Tibial artery (tissue), 4 donors: ENCODE measurements at regions not wholly inside any gene's neighbourhood (a gene's known extent, or its start where the extent isn't known, plus 50 kb on each side); places are given as distances from the start of the nearest gene placed in this dataset.

Source experiments
- DNase-seq, 2 donors: peaks; one replicate each; pipeline ENCODE4 v3.0.0-alpha.2; 2019
- H3K27ac ChIP-seq, 2 donors: fragments of 200-600 bp; sonication (generic) in 1 of 2; 1 replicate in 1 of 2; 2 replicates in 1 of 2; pipeline ENCODE4 v1.5.1; 2018 to 2019; ENCODE audit warnings: mild to moderate bottlenecking in 1 of 2
- H3K27me3 ChIP-seq, 2 donors: fragments of 200-600 bp; sonication (generic) in 1 of 2; one replicate each; pipeline versions ENCODE4 v1.5.1 to v1.6.0; 2016 to 2019
- H3K36me3 ChIP-seq, 3 donors: fragments of 200-600 bp; sonication (generic) in 2 of 3; one replicate each; pipeline ENCODE4 v1.5.1; 2016 to 2019; ENCODE audit warnings: mild to moderate bottlenecking in 2 of 3
- H3K4me1 ChIP-seq, 4 donors: fragments of 200-600 bp; sonication (generic) in 2 of 4; 1 replicate in 3 of 4; 2 replicates in 1 of 4; pipeline ENCODE4 v1.5.1; 2016 to 2019
- H3K4me3 ChIP-seq, 2 donors: fragments of 200-600 bp; sonication (generic) in 1 of 2; 1 replicate in 1 of 2; 2 replicates in 1 of 2; pipeline ENCODE4 v1.5.1; 2018 to 2019; ENCODE audit warnings: mild to moderate bottlenecking in 2 of 2
- H3K9me3 ChIP-seq, 3 donors: fragments of 200-600 bp; sonication (generic) in 1 of 3; one replicate each; pipeline ENCODE4 v1.5.1; 2016 to 2019
- intact Hi-C: fragments of 100-400 bp; cut with DNase I; formaldehyde crosslinking; loops from one replicate; pipeline ENCODE4 v1.15.0; 2023; ENCODE audit warnings: low total_unique reads
- TF ChIP-seq, protein P1 (sequence below), 2 experiments: fragments of 200-600 bp in 1 of 2; fragments of 450-650 bp in 1 of 2; IDR thresholded peaks; one replicate each; pipeline ENCODE4 v1.5.1; 2017 to 2019; ENCODE audit warnings: antibody characterized with exemption in 2 of 2, mild to moderate bottlenecking in 1 of 2, moderate library complexity in 1 of 2

DNA sequence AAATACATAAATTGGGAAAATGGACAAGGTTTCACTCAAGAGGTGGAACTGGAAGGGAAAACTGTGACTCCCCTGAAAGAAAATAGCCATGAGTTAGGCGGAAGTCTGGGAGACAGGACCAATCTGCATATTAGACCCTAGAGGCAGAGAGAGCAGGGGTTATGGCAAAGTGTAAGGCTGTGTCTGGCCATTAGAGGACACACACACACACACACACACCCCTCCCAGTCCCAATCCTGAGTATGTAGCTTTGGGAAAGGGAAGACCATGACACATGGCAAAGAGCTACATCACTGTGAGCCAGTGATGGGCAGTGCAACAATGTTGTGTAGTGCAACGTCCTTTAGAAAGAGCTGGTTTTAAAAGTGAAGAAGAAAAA, 479.9 kb upstream of the NXPH2 start:
- DNase-seq: no peak
- intact Hi-C loops: no loop called here
- H3K4me1 ChIP-seq: no peaks in the 10 kb centered on the region

DNA sequence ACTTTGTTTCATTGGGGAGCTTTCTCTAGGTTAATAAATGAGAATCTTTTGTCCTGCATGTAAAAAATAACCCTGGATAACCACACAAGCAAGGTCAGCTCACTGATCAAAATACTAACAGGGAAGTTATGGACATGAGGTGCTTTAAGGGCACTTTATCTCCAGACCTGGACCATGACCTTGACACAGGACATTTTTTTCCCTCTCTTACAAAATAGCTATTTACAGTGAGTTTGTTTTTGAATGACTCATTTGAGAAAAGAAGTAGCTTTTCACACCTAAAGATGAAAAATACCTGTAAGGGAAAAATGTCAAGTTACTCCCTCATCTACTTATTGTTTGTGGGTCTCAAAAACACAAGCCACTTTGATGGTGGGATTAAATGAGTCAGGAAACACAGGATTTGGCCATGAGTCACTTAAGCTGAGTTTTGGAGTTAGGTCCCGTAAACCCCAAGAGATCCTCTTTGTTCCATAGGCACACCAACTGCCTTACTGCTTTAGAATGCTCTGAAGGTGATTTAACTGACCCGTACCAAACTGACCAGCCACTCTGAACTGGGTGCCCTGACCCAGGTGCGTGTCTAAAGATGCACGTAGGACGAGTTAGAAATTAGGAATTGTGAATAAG, 479.3 kb upstream of the NXPH2 start:
- Histone ChIP-seq H3K36me3 (no peaks in the 10 kb centered on the region), H3K4me3 (no peak overlapping the region), H3K27me3 (no peaks in the 10 kb centered on the region), H3K9me3 (no peaks in the 10 kb centered on the region), H3K27ac (no peak overlapping the region), H3K4me1 (no peaks in the 10 kb centered on the region)
- TF ChIP-seq, protein P1, sequence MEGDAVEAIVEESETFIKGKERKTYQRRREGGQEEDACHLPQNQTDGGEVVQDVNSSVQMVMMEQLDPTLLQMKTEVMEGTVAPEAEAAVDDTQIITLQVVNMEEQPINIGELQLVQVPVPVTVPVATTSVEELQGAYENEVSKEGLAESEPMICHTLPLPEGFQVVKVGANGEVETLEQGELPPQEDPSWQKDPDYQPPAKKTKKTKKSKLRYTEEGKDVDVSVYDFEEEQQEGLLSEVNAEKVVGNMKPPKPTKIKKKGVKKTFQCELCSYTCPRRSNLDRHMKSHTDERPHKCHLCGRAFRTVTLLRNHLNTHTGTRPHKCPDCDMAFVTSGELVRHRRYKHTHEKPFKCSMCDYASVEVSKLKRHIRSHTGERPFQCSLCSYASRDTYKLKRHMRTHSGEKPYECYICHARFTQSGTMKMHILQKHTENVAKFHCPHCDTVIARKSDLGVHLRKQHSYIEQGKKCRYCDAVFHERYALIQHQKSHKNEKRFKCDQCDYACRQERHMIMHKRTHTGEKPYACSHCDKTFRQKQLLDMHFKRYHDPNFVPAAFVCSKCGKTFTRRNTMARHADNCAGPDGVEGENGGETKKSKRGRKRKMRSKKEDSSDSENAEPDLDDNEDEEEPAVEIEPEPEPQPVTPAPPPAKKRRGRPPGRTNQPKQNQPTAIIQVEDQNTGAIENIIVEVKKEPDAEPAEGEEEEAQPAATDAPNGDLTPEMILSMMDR (IDR thresholded peaks at IDR 0.05): no peak
- no peak for DNase-seq
- intact Hi-C loops: no loop called here

More for the DNA sequence above, 479.9 kb upstream of the NXPH2 start:
- Histone ChIP-seq H3K9me3 (no peaks in the 10 kb centered on the region), H3K27ac (no peak overlapping the region), H3K36me3 (no peaks in the 10 kb centered on the region), H3K27me3 (no peaks in the 10 kb centered on the region), H3K4me3 (no peak overlapping the region)
- TF ChIP-seq, protein P1 (IDR thresholded peaks at IDR 0.05): no peak

DNA sequence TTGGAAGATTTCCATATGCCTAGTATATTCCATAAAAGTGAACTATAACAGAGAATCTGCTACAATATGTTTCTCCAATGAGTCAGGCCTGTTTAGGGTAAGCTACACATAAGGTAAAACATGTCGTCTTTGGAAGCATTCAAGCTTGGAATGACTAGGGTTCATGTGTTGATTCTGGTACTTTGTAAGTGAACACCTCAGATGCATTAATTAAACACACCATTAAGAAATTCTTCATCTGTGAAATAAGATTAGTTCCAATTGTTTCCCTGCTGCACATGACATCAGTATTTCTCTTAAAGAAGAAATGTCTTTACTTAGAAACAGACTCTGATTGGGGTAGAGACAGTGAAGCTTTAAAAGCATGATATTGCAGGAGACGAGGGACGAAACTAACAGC, 461.1 kb upstream of the NXPH2 start:
- DNase-seq: no peak
- TF ChIP-seq, protein P1 (IDR thresholded peaks at IDR 0.05): no peak
- Histone ChIP-seq H3K27me3 (no peaks in the 10 kb centered on the region), H3K4me1 (no peaks in the 10 kb centered on the region), H3K9me3 (no peaks in the 10 kb centered on the region), H3K36me3 (no peaks in the 10 kb centered on the region), H3K27ac (no peak overlapping the region), H3K4me3 (no peak overlapping the region)
- intact Hi-C loops: no loop called here

DNA sequence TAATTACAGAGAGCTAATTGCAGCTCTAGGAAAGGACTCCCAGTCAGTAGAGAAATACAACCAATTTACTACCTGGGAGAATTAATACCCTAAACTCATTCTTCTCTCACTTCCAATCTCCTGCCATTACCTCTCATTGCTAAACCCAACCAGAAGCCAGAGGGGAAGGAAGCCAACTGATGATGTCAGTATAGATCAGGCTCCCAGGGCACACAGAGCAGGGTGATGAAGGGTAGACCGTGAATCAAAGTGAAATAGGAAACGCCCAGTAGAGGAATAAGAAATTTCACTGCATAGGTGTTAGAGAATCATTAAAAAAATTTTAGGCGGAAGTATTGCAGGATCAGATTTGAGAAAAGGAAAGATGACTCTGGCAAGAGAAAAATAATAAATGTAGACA, 456.8 kb upstream of the NXPH2 start:
- TF ChIP-seq, protein P1 (IDR thresholded peaks at IDR 0.05): no peak
- intact Hi-C loops: no loop called here
- Histone ChIP-seq H3K27ac (no peak overlapping the region), H3K27me3 (no peaks in the 10 kb centered on the region), H3K4me3 (no peak overlapping the region), H3K4me1 (no peaks in the 10 kb centered on the region), H3K36me3 (no peaks in the 10 kb centered on the region), H3K9me3 (no peaks in the 10 kb centered on the region)
- no peak for DNase-seq

DNA sequence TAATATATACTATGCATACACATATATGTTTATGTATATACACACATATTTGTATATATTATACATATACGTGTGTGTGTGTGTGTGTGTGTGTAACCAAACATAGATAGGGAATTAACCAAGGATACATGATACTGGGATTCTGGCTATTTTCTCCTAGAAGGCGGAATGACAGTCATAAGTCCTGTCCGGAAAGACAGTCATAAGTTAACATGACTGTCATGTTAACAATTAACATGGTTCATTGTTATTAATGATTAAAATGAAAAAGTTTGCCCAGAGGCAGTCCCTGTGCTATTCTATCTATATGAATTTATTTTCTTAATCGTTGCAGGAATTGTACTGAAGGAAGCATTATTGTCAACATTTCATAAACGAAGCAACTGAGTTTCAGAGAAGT, 450.7 kb upstream of the NXPH2 start:
- intact Hi-C loops: no loop called here
- TF ChIP-seq, protein P1 (IDR thresholded peaks at IDR 0.05): no peak

DNA sequence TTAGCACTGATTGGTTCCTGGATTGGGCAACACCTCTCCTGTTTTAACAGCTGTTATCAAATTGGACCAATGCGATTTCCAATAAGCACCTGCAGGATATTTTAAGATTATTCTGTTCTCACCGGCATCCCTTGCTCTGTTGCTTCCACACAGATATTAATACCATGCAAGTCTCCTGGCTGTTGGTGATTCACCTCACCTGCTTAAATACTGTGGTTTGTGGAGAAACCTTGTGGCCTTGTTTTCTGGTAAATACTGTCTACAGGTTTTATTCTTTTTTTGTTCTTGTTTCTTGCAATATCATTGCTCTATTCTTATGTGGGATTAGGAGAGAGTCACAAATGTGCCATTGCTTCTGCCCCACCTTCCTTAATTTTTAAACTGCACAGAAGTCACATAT, 448.1 kb upstream of the NXPH2 start:
- intact Hi-C loops: no loop called here

More for the DNA sequence above, 450.7 kb upstream of the NXPH2 start:
- DNase-seq: no peak
- H3K36me3 ChIP-seq: no peaks in the 10 kb centered on the region
- no peaks in the 10 kb centered on the region for H3K9me3 ChIP-seq
- no peaks in the 10 kb centered on the region for H3K4me1 ChIP-seq
- no peaks in the 10 kb centered on the region for H3K27me3 ChIP-seq
- no peak overlapping the region for H3K27ac ChIP-seq
- H3K4me3 ChIP-seq: no peak overlapping the region

More for the DNA sequence above, 448.1 kb upstream of the NXPH2 start:
- TF ChIP-seq, protein P1 (IDR thresholded peaks at IDR 0.05): no peak
- DNase-seq: no peak
- Histone ChIP-seq H3K4me1 (no peaks in the 10 kb centered on the region), H3K4me3 (no peak overlapping the region), H3K36me3 (no peaks in the 10 kb centered on the region), H3K9me3 (no peaks in the 10 kb centered on the region), H3K27ac (no peak overlapping the region), H3K27me3 (no peaks in the 10 kb centered on the region)
